Stimulated activated CD8-positive, alpha-beta memory T cell treated with anti-CD3 and anti-CD28 coated beads, Interleukin-15, amount 100 ng/mL, for 48 hours (primary cell): ENCODE measurements at regions not wholly inside any gene's neighbourhood (a gene's known extent, or its start where the extent isn't known, plus 50 kb on each side); places are given as distances from the start of the nearest gene placed in this dataset.
"Not testable (repeated sequence)": the region's sequence is repeated elsewhere in the genome, so short reads cannot be mapped to it uniquely, and the experiment has no call there.

Source experiments
- DNase-seq, 2 donors: peaks; one replicate each; pipeline ENCODE4 v3.0.0-alpha.2; 2020; ENCODE audit warnings: low read depth in 2 of 2

DNA sequence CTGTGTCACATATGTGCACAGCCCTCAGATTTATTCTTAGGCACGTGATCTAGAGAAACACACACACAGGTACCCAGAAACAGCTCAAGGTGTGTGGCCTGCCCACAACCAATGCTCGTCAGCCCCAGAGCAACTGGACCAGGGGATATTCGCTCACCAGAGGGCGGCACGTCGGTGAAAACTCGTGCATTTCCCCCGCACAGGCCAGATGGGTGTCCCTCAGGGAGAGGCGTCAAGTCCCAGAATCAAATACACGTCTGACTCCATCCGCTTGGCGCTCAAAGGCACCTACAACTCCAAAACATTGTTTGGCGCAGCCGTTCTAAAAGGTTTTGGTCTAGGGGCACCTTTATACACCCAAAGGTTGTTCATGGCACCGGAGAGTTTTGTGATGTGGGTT lies 429.0 kb downstream of the BRD1 start:
- no peak for DNase-seq

DNA sequence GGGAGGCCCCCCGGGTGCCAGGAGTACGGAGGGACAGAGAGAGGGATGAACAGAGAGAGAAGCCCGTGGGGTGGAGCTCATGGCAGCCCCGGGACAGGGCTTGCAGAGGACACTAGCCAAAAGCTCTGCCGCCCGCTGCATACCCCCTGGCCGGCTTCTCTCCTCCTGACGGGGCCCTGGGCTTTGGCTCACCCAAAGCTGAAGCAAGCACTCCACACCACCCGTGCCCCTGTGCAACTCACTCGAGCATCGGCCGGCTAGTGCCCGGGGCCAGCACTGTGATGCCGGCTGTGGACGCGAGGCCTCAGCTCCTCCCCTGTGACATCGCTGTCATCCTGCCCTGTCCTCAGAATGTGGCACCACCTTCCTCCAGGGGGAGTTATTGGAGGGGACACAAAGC lies 429.6 kb downstream of the BRD1 start:
- no peak for DNase-seq

DNA sequence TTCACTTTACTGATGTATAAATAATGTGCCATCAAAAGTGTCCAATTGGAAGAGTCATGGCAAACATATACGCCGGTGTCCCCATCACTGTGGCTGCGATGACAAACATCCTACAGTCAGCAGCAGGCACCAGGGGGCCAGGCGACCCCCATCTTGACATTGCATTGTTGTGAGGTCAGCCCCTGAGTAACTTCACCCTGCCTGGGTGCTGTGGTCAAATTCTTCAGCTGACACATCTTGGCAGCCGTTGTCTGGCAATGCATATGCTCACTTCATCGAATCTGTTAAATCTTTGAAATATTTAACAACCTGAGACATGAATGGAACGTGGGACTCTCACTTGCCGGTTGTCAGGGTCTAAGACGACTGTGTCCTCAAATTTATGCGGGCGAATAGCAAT lies 430.9 kb downstream of the BRD1 start:
- no peak for DNase-seq

DNA sequence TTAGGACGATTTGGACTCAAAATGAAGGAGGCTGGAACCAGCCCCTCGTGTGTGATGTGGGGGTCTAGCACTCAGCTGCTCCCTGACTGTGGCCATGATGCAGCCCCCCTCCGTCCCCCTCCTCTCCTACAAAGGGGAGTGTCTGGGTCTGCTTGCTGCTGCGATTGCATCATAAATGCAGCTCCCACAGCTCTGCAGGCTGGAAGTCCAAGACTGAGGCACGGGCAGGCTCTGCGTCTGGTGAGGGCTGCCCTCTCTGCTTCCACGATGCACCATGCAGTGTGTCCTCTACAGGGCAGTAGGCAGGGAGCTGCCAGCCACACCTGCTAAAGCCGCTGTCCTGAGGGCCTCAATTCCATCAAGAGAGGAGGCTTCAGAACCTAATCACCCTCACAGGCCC lies 432.1 kb downstream of the BRD1 start:
- DNase-seq = no peak

DNA sequence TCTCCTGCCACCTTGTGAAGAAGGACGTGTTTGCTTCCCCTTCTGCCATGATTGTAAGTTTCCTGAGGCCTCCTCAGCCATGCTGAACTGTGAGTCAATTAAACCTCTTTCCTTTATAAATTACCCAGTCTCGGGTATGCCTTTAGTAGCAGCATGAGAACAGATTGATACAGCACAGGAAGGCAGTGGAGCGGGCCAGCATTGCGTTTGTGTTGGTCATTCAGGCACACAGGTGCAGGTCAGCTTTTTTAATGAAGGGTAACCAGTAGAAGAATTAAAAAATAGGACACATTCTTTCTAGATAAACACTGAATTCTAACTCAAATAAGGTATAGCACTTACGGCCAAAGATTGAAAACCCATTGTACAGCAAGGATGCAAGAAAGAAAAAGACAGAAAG lies 432.6 kb downstream of the BRD1 start:
- DNase-seq = not testable (repeated sequence)

DNA sequence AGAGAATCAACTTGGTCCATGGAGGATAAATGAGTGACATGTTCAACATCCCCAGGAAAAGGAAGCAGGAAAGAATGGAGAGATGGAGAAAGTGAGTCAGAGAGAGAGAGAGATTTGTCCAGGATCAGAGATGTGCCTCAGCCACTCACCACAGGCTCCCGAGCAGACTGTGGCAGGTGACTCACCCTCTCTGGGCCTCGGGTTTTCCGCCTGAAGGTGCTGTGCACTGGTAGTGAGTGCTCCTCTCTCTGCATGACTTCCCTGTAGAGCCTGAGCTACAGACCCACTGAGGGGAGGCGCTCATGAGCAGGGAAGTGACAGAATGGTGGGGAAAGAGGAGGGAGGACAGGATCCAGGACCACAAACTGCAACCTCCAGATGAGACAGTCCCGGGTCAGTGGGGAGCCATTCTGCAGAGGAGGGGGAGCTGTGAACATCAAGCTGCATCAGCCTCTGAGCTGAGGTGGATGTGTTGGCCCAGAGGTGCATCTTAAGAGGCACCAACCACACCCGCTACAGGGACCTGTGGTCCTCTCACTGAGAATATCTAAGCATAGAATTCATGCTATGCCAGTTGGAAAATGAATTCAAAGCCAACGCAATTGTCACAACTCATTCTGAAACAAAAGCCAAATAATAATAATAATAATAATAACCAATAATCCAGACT lies 433.4 kb downstream of the BRD1 start:
- no peak for DNase-seq

DNA sequence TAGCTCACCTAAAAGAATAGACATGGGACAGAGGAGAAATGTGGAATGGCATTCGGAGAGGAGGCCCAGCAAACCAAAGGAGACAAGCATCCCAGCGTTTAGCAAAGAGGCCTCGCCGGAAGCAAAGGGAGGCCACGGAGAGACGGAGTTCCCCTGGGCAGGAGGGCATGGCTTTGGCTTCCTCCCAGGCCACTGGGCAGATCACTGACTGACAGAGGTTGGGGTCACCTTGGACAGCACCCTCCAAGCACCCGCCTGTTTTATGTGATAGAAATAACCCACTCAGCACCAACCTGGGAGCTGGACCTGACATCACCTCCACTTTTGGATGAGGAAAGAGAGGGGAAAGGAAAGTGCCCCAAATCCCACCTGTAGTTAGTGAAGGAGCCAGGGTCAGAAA lies 434.1 kb downstream of the BRD1 start:
- no peak for DNase-seq

DNA sequence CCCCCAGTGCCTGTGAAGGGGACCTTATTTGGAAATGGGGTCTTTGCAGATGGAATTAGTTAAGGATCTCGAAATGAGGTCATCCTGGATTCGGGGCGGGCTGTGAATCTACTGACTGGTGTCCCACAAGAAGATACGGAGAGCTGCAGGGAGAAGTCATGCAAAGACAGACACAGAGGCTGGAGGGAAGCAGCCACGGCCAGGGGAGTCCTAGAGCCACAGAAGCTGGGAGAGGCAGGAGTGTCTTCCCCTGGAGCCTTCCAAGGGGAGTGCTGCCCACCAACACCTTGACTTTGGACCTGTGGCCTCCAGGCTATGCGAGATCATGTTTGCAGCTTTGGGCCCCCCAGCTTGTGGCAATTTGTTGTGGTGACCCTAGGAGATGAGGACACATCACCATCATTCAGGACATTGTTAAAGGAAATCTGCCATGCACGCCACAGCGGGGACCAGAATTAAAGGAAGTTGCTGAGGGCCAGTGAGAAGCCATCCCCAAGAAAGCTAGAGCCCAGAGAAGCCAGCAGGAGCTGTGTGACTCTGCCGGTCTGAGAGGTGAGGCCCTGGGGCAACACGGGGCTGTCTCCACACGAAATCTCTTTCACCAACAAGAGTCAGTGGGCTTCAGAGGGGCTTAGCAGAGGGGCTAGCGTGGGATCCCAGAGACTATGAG lies 434.7 kb downstream of the BRD1 start:
- no peak for DNase-seq

DNA sequence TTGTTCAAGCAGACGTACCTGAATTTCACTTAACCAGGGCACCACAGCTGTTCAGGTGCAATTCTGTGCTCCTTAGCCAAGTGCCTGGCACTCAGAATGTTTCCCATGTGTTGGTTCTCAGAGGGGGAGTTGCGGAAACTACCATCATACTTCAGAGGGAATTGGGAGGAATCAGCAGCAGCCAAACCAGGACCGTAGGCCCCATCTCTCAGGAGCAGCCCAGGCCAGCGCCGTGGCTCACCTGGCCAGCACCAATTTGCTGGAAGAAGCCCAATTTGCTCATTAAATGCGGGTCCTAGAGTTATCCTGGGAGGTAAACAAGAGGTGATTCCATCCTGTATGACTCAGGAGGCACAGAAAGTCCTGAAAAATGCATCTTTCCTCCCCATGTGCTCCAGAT lies 435.4 kb downstream of the BRD1 start:
- no peak for DNase-seq

DNA sequence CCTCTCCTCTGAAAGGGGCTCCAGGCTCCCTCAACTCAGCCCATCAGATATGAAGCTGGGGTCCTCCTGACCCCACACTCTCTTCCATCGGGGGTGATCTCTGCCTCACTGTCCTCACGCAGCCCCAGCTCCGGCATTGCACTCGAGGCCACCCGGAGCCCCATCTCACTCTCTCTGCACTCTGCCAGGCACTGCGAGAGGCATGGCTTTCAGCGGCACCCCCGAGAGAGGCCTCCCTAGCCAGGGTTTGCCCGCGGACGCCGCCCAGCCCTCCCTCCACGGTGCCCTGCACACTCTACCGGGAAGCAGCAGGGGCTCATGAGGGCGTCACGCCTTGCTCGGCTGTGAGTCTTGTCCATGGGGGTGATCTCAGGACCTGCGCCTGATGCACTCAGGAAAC lies 436.2 kb downstream of the BRD1 start:
- DNase-seq = no peak

DNA sequence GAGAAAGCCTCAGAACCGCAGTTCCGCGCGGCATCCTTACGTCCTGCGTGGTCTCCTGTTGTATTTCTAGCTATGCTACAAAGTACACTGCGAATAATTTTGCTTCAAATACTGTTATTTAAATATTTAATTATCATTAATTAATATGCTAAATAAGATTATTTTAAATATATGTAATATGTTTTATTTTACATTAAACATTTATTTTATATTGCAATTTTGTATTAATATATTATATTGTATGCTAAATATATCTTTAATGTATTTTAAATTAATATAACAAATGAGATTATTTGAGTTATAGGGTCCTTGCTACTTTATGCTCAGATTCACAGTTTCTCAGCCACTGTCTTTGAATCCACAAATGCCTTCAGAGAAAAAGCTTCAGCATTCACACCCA lies 436.7 kb downstream of the BRD1 start:
- DNase-seq = no peak

DNA sequence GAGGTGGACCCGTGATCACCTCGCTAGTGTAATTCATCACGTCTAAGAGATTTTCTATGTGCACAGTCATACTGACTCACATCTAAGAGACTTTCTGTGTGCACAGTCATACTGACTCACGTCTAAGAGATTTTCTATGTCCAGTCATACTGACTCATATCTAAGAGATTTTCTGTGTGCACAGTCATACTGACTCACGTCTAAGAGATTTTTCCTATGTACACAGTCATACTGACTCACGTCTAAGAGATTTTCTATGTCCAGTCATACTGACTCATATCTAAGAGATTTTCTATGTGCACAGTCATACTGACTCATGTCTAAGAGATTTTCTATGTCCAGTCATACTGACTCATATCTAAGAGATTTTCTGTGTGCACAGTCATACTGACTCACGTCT lies 443.8 kb downstream of the BRD1 start:
- not testable (repeated sequence) for DNase-seq

DNA sequence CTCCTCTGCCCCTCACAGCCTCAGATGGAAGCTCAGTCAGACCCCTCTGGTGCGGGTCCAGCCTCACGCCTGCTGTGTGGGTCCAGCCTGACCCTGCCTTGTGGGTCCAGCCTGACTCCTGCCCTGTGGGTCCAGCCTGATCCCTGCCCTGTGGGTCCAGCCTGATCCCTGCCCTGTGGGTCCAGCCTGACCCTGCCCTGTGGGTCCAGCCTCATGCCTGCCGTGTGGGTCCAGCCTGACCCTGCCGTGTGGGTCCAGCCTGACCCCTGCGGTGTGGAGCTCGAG lies 445.3 kb downstream of the BRD1 start:
- DNase-seq = no peak

DNA sequence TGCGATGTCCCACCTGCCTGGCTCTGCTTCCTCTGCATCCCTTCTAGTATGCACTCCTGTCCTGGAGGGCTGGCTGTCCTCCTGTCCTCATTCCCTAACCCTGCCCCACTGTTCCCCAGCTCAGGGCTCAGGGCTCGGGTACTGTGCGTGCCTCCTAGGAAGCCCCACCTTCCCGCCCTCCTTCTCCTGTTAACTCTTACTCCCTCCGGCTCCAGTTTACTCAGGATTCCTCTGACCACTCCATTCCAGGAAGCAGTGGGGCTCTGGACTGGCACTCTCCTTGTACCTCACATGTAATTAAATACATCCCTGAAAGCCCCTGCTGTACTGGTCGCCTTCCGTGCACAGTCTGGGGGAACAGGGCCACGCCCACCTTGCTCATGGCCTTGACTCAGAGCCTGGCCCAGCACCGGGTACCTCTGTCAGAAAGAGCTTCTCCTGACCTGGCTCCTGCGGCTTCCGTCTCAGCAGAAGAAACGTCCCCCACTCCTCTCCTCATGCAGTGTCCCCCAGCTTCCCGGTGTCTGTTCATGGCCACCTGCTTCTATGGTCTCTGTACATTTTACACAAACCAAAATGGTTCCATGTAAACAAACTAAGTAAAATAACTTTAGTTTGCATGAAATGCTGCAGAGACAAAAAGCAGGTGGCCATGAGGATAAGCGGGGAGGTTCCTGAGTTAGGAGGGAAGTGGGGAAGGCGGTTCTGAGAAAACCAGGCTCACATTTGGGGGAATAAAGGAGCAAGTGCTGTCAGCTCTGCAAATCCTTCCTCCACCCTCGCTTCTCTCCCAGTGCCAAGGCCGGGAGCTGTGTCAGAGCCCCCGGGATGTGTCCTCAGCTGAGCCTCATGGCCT lies 445.9 kb downstream of the BRD1 start:
- no peak for DNase-seq

DNA sequence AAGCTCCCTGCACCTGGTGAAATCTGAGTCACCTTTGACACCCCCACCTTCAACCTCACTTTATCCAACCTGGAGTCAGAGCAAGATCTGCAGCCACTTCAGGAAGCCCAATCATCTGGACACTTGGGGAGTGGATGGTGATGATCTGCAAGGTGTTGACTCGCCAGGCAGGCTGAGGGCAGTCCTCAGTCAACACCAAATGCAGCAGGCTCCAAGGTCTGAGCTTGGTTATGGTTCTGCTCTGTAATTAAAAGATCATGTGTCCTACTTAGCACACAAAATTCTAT lies 446.9 kb downstream of the BRD1 start:
- DNase-seq = no peak

DNA sequence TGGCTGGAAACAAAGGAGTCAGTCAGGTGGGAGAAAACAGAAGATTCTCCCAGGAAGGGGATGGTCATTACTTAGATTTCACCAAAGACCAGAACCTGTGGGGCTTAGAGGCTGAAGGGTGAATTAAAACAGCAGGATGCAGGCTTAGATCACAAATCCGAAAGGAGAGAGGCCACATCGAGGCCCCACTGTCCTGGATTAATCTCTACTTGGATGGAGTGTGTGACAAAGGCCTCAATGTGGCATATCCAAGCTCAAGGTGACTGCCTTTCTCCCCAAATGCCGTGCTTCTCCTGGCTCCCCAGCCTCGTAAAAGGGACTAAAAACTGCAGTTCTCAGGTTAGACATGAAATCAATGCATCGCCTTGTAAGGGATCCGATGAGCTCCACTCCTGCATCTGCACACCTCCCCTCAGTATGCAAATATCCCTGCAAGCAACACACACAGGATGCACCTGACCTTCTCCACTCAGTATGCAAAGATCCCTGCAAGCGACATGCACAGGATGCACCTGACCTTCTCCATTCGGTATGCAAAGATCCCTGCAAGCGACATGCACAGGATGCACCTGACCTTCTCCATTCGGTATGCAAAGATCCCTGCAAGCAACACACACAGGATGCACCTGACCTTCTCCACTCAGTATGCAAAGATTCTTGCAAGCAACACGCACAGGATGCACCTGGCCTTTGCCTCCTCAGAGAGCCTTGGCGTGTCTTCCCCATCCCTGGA lies 447.4 kb downstream of the BRD1 start:
- DNase-seq = no peak

DNA sequence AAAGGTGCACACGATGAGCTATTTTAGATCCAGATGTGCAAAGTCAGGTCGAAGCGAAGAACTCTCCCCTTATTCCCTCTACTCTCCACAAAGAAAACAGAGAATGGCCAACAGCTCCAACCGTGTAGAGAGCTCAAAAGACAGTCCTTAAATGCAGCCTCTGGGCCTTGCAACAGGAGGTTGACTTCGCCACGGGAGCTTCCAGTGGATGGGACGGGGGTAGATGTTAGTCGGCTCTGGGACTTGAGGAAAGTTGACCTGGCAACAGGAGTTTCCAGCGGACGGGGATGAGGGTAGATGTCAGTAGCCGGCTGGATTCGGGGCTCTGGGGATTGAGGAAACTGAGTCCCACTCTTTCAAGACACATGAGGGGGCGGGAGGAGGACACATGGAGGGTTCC lies 450.4 kb downstream of the BRD1 start:
- DNase-seq = no peak

DNA sequence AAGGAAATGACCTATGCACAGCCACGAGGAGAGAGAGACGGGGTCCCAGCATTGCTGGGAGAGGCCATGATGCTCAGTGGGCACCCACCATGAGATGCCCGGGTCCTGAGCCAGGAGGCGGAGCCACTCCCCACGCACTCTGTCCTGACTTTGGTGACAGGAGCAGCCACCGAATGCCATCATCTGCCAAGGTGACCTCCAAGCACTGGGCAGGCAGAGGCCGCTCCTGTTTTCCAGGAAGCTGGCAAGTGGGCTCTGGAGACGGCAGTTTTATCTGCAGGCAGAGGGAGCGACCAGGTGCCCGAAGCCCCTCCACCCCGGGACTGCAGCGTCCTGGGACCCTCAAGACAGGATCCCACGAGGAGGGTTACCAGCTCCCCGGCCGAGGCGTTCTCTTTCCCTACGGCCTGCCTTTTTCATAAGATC lies 453.9 kb downstream of the BRD1 start:
- no peak for DNase-seq

DNA sequence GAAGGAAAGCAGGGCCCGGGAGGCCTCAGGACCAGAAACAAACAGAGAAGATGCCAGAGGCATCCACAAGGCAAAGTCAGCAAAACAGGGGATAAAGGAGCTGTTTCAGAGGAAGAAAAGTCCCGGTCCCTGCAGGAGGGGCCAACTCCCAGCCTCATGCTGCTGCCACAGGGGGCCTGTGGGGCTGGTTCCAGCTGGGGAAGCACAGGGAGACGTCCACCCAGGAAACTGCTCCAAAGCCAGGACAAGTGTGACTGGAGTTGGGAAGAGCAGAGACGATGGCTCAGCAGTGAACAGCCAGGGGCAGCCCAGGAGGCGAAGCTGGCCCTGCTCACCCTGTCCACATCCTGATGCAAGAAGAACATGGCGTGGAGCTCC lies 454.4 kb downstream of the BRD1 start:
- no peak for DNase-seq

DNA sequence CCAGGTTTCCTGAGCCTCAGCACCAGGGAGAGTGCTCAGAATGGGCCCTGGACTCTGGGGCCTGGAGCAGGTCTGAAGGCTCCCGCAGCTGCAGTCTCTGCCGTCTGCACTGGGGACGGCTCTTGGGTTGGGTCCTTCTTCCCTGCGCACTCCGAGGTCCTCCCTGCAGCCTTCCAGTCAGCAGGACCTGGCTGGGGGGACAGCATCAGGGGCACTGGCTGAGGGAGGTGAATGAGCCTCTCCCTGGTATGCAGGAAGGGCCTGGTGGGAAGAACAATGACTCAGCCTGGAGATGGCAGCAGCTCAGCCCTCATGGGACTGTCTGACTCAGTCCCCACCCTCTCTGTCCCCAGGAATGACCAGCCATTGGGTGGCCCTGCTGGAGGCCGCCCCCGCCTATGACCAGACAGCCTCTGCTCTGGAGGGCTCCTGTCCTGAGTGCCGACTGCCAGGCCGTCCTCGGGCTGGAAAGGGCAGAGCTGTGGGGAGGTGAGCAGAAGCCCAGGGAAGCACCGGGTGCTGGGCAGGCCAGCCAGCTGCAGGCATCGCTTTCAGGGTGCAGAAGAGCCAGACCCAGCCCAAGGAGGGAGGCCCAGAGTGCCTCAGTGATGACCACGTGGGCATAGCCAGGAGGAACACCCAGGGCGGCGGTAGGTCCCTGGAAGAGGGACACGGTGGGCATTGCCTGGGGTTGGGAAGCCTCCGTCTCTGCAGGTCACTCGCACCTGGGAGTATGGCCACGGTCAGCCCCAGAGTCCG lies 455.0 kb downstream of the BRD1 start:
- no peak for DNase-seq

DNA sequence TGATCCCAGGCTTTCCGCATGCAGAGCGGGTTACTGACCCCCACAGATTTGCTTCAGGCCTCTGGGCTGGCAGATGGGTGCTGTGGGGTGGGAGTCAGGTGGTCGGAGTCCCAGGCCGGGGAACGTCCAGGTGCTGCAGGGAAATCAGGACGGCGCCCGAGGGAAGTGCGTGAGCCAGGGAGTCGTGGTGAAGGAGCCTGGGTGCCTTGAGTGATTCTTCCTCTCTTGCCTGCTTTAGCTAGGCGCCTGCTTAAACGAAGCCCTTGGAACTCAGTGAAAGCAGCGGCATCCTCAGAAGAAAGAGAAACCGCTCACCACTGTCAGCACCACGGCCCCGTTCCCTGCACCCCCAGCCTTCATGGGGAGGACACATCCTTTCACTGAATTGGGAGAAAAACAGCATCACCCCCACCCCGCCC lies 455.6 kb downstream of the BRD1 start:
- no peak for DNase-seq
